ENCODE measurements at regions not wholly inside any gene's neighbourhood (a gene's known extent, or its start where the extent isn't known, plus 50 kb on each side); places are given as distances from the start of the nearest gene placed in this dataset.

- no peak overlapping the region for H3K4me3 ChIP-seq (ENCODE audit: low read depth, low read length)
- H3K27me3 ChIP-seq (ENCODE audit: control insufficient read depth, insufficient read depth, low read length) = no peaks in the 10 kb centered on the region
- H3K27ac ChIP-seq (ENCODE audit: low read depth, low read length) = no peak overlapping the region
- DNase-seq (ENCODE audit: low read depth in 4 of 6, low spot score in 6 of 6) = peak in 2 of 6 donors; percentile 17 to 81
- 10% methylated on average over 2 of the region's 4 CpGs for WGBS (ENCODE audit: insufficient coverage)
- H3K36me3 ChIP-seq (ENCODE audit: control insufficient read depth, insufficient read depth, low read length) = no peaks in the 10 kb centered on the region
- H3K9me3 ChIP-seq (ENCODE audit: control insufficient read depth, insufficient read depth, low read length) = no peaks in the 10 kb centered on the region
- H3K4me1 ChIP-seq (ENCODE audit: control insufficient read depth, insufficient read depth, low read length) = no peaks in the 10 kb centered on the region
Observed at GRCh38 chr7:136062625-136063325, 85.6 kb upstream of the MTPN start.

- no peak for DNase-seq (ENCODE audit: low read depth in 4 of 6, low spot score in 6 of 6)
- H3K27me3 ChIP-seq (ENCODE audit: control insufficient read depth, insufficient read depth, low read length) = no peaks in the 10 kb centered on the region
- WGBS (ENCODE audit: insufficient coverage) = no CpG with 5 or more reads among the region's 3 CpGs
- no peaks in the 10 kb centered on the region for H3K9me3 ChIP-seq (ENCODE audit: control insufficient read depth, insufficient read depth, low read length)
- no peaks in the 10 kb centered on the region for H3K36me3 ChIP-seq (ENCODE audit: control insufficient read depth, insufficient read depth, low read length)
- H3K27ac ChIP-seq (ENCODE audit: low read depth, low read length) = no peak overlapping the region
- H3K4me1 ChIP-seq (ENCODE audit: control insufficient read depth, insufficient read depth, low read length) = peaks cover 3% of the 10 kb centered on the region
- H3K4me3 ChIP-seq (ENCODE audit: low read depth, low read length) = no peak overlapping the region
Observed at GRCh38 chr7:136061433-136061832, 84.3 kb upstream of the MTPN start.

GRCh38 chr7:136058546-136058945 is 81.4 kb upstream of the MTPN start:
- no peak for DNase-seq (ENCODE audit: low read depth in 4 of 6, low spot score in 6 of 6)
- H3K9me3 ChIP-seq (ENCODE audit: control insufficient read depth, insufficient read depth, low read length) = no peaks in the 10 kb centered on the region
- no peaks in the 10 kb centered on the region for H3K27me3 ChIP-seq (ENCODE audit: control insufficient read depth, insufficient read depth, low read length)
- H3K27ac ChIP-seq (ENCODE audit: low read depth, low read length) = no peak overlapping the region
- H3K36me3 ChIP-seq (ENCODE audit: control insufficient read depth, insufficient read depth, low read length) = no peaks in the 10 kb centered on the region
- H3K4me1 ChIP-seq (ENCODE audit: control insufficient read depth, insufficient read depth, low read length) = peaks cover 3% of the 10 kb centered on the region
- H3K4me3 ChIP-seq (ENCODE audit: low read depth, low read length) = no peak overlapping the region

- DNase-seq (ENCODE audit: low read depth in 4 of 6, low spot score in 6 of 6) = no peak
- no peak overlapping the region for H3K4me3 ChIP-seq (ENCODE audit: low read depth, low read length)
- peaks cover 3% of the 10 kb centered on the region for H3K4me1 ChIP-seq (ENCODE audit: control insufficient read depth, insufficient read depth, low read length)
- H3K27me3 ChIP-seq (ENCODE audit: control insufficient read depth, insufficient read depth, low read length) = no peaks in the 10 kb centered on the region
- H3K36me3 ChIP-seq (ENCODE audit: control insufficient read depth, insufficient read depth, low read length) = no peaks in the 10 kb centered on the region
- 100% methylated on average over 1 of the region's 6 CpGs for WGBS (ENCODE audit: insufficient coverage)
- no peak overlapping the region for H3K27ac ChIP-seq (ENCODE audit: low read depth, low read length)
- H3K9me3 ChIP-seq (ENCODE audit: control insufficient read depth, insufficient read depth, low read length) = no peaks in the 10 kb centered on the region
Observed at GRCh38 chr7:136057509-136057908, 80.3 kb upstream of the MTPN start.

- Histone ChIP-seq H3K27me3 (ENCODE audit: control insufficient read depth, insufficient read depth, low read length) (no peaks in the 10 kb centered on the region), H3K36me3 (ENCODE audit: control insufficient read depth, insufficient read depth, low read length) (no peaks in the 10 kb centered on the region), H3K4me3 (ENCODE audit: low read depth, low read length) (no peak overlapping the region), H3K27ac (ENCODE audit: low read depth, low read length) (no peak overlapping the region), H3K4me1 (ENCODE audit: control insufficient read depth, insufficient read depth, low read length) (peaks cover 3% of the 10 kb centered on the region), H3K9me3 (ENCODE audit: control insufficient read depth, insufficient read depth, low read length) (no peaks in the 10 kb centered on the region)
- DNase-seq (ENCODE audit: low read depth in 4 of 6, low spot score in 6 of 6) = peak in 2 of 6 donors; percentile 38 to 44
- WGBS (ENCODE audit: insufficient coverage) = 41% methylated on average over 2 of the region's 6 CpGs
Observed at GRCh38 chr7:136056651-136057231, 79.6 kb upstream of the MTPN start.

GRCh38 chr7:136055266-136055665 is 78.1 kb upstream of the MTPN start:
- no peak for DNase-seq (ENCODE audit: low read depth in 4 of 6, low spot score in 6 of 6)
- WGBS (ENCODE audit: insufficient coverage) = no CpG with 5 or more reads among the region's 2 CpGs

GRCh38 chr7:136053689-136054485 is 76.7 kb upstream of the MTPN start:
- WGBS (ENCODE audit: insufficient coverage) = 94% methylated on average over 2 of the region's 6 CpGs
- H3K4me1 ChIP-seq (ENCODE audit: control insufficient read depth, insufficient read depth, low read length) = peaks cover 3% of the 10 kb centered on the region

More at GRCh38 chr7:136055266-136055665, 78.1 kb upstream of the MTPN start:
- H3K9me3 ChIP-seq (ENCODE audit: control insufficient read depth, insufficient read depth, low read length) = no peaks in the 10 kb centered on the region
- peaks cover 3% of the 10 kb centered on the region for H3K4me1 ChIP-seq (ENCODE audit: control insufficient read depth, insufficient read depth, low read length)
- no peaks in the 10 kb centered on the region for H3K36me3 ChIP-seq (ENCODE audit: control insufficient read depth, insufficient read depth, low read length)
- no peak overlapping the region for H3K4me3 ChIP-seq (ENCODE audit: low read depth, low read length)
- no peak overlapping the region for H3K27ac ChIP-seq (ENCODE audit: low read depth, low read length)
- no peaks in the 10 kb centered on the region for H3K27me3 ChIP-seq (ENCODE audit: control insufficient read depth, insufficient read depth, low read length)

GRCh38 chr7:136051203-136051928 is 74.2 kb upstream of the MTPN start:
- H3K9me3 ChIP-seq (ENCODE audit: control insufficient read depth, insufficient read depth, low read length) = no peaks in the 10 kb centered on the region
- WGBS (ENCODE audit: insufficient coverage) = 100% methylated on average over 1 of the region's 6 CpGs
- no peaks in the 10 kb centered on the region for H3K4me1 ChIP-seq (ENCODE audit: control insufficient read depth, insufficient read depth, low read length)
- no peaks in the 10 kb centered on the region for H3K27me3 ChIP-seq (ENCODE audit: control insufficient read depth, insufficient read depth, low read length)
- DNase-seq (ENCODE audit: low read depth in 4 of 6, low spot score in 6 of 6) = no peak
- H3K36me3 ChIP-seq (ENCODE audit: control insufficient read depth, insufficient read depth, low read length) = no peaks in the 10 kb centered on the region
- H3K27ac ChIP-seq (ENCODE audit: low read depth, low read length) = no peak overlapping the region
- H3K4me3 ChIP-seq (ENCODE audit: low read depth, low read length) = no peak overlapping the region

More at GRCh38 chr7:136053689-136054485, 76.7 kb upstream of the MTPN start:
- no peak overlapping the region for H3K27ac ChIP-seq (ENCODE audit: low read depth, low read length)
- H3K36me3 ChIP-seq (ENCODE audit: control insufficient read depth, insufficient read depth, low read length) = no peaks in the 10 kb centered on the region
- H3K9me3 ChIP-seq (ENCODE audit: control insufficient read depth, insufficient read depth, low read length) = no peaks in the 10 kb centered on the region
- no peak for DNase-seq (ENCODE audit: low read depth in 4 of 6, low spot score in 6 of 6)
- no peaks in the 10 kb centered on the region for H3K27me3 ChIP-seq (ENCODE audit: control insufficient read depth, insufficient read depth, low read length)
- H3K4me3 ChIP-seq (ENCODE audit: low read depth, low read length) = no peak overlapping the region

GRCh38 chr7:136050462-136050847 is 73.3 kb upstream of the MTPN start:
- peak in 2 of 6 donors; percentile 32 to 54 for DNase-seq (ENCODE audit: low read depth in 4 of 6, low spot score in 6 of 6)
- Histone ChIP-seq H3K9me3 (ENCODE audit: control insufficient read depth, insufficient read depth, low read length) (no peaks in the 10 kb centered on the region), H3K36me3 (ENCODE audit: control insufficient read depth, insufficient read depth, low read length) (no peaks in the 10 kb centered on the region), H3K4me3 (ENCODE audit: low read depth, low read length) (no peak overlapping the region), H3K27me3 (ENCODE audit: control insufficient read depth, insufficient read depth, low read length) (no peaks in the 10 kb centered on the region), H3K4me1 (ENCODE audit: control insufficient read depth, insufficient read depth, low read length) (no peaks in the 10 kb centered on the region), H3K27ac (ENCODE audit: low read depth, low read length) (no peak overlapping the region)
- 63% methylated on average over 6 of the region's 7 CpGs for WGBS (ENCODE audit: insufficient coverage)
